Transverse colon (tissue), 4 donors: ENCODE measurements at regions not wholly inside any gene's neighbourhood (a gene's known extent, or its start where the extent isn't known, plus 50 kb on each side); places are given as distances from the start of the nearest gene placed in this dataset.
"Not testable (repeated sequence)": the region's sequence is repeated elsewhere in the genome, so short reads cannot be mapped to it uniquely, and the experiment has no call there.

Experiments
- DNase-seq: peaks from one replicate; pipeline ENCODE4 v3.0.0-alpha.2; 2019
- H3K27ac ChIP-seq, 4 donors: fragments of 200-600 bp; sonication (generic); 2 replicates each; pipeline ENCODE4 v1.5.1; 2016 to 2018; ENCODE audit warnings: inconsistent platforms in 4 of 4
- H3K27me3 ChIP-seq: fragments of 200-600 bp; sonication (generic); 2 replicates; pipeline ENCODE4 v1.5.1; 2017; ENCODE audit warnings: inconsistent platforms
- H3K36me3 ChIP-seq, 4 donors: fragments of 200-600 bp; sonication (generic); 2 replicates each; pipeline ENCODE4 v1.5.1; 2017 to 2019; ENCODE audit warnings: inconsistent platforms in 4 of 4
- H3K4me1 ChIP-seq, 4 donors: fragments of 200-600 bp; sonication (generic); 2 replicates each; pipeline ENCODE4 v1.5.1; 2017 to 2020; ENCODE audit warnings: inconsistent platforms in 4 of 4
- H3K4me3 ChIP-seq, 4 donors: fragments of 200-600 bp; sonication (generic); 1 replicate in 1 of 4; 2 replicates in 3 of 4; pipeline versions ENCODE4 v1.5.1 to v1.6.1; 2017 to 2019; ENCODE audit warnings: inconsistent platforms in 4 of 4
- H3K9me3 ChIP-seq, 2 donors: fragments of 200-600 bp; sonication (generic); 2 replicates each; pipeline ENCODE4 v1.5.1; 2017 to 2019; ENCODE audit warnings: inconsistent platforms in 2 of 2
- CTCF ChIP-seq, 5 experiments: fragments of 200-600 bp in 3 of 5; fragments of 450-650 bp in 2 of 5; sonication (generic) in 3 of 5; IDR thresholded peaks; 1 replicate in 2 of 5; 2 replicates in 3 of 5; pipeline ENCODE4 v1.5.1; 2016 to 2017; ENCODE audit warnings: antibody characterized with exemption in 5 of 5, inconsistent platforms in 3 of 5, mild to moderate bottlenecking in 2 of 5, moderate library complexity in 1 of 5
- EP300 ChIP-seq: sonication (generic); formaldehyde crosslinking; IDR thresholded peaks from one replicate; pipeline ENCODE4 v1.6.1; 2017; ENCODE audit warnings: antibody characterized with exemption, low read depth
- POLR2A ChIP-seq: fragments of 450-650 bp; IDR thresholded peaks from one replicate; pipeline ENCODE4 v1.6.1; 2016; ENCODE audit warnings: antibody characterized with exemption, mild to moderate bottlenecking, moderate library complexity
- POLR2AphosphoS5 ChIP-seq, 3 donors: sonication (generic); formaldehyde crosslinking; IDR thresholded peaks; one replicate each; pipeline ENCODE4 v1.6.1; 2016; ENCODE audit warnings: antibody characterized with exemption in 3 of 3
- WGBS, 2 donors: methylation state at CpG; one replicate each; pipeline ENCODE4 v1.1.5; 2018; ENCODE audit warnings: low coverage in 1 of 2; 5-methylcytosine and 5-hydroxymethylcytosine counted together
- in situ Hi-C, 4 donors: fragments of 200-750 bp; cut with MboI; loops; one replicate each; pipeline versions ENCODE4 v1.15.0 to v1.15.1; 2017; ENCODE audit warnings: low sequenced_read_pairs in 3 of 4, low pct_ligation_motif_present in 1 of 4, low pct_unique_long_range_greater_than_20kb in 1 of 4
- intact Hi-C: fragments of 100-400 bp; cut with DNase I; formaldehyde crosslinking; loops from one replicate; pipeline ENCODE4 v1.15.1; 2023; ENCODE audit warnings: low total_unique reads

GRCh38 chrX:73963682-73964081 lies 111.2 kb upstream of the XIST start:
- H3K4me3 ChIP-seq: no peak overlapping the region
- H3K27ac ChIP-seq: no peak overlapping the region
- no peaks in the 10 kb centered on the region for H3K36me3 ChIP-seq
- H3K9me3 ChIP-seq: no peaks in the 10 kb centered on the region
- TF ChIP-seq CTCF (IDR thresholded peaks at IDR 0.05) (no peak), POLR2A (no peak), POLR2AphosphoS5 (IDR thresholded peaks at IDR 0.05) (no peak), EP300 (no peak)
- intact Hi-C loops (no loop called here), in situ Hi-C loops (no loop called here)
- H3K4me1 ChIP-seq: peaks cover 0 to 6% (median 0%) of the 10 kb centered on the region in 4 donors
- DNase-seq: no peak
- no peaks in the 10 kb centered on the region for H3K27me3 ChIP-seq
- WGBS, 2 donors: 90% methylated on average over 9 of the region's 9 CpGs; no CpG with 5 or more reads in 1 of the 2 donors

GRCh38 chrX:73962948-73963347 lies 110.4 kb upstream of the XIST start:
- in situ Hi-C loops: no loop called here

GRCh38 chrX:73961867-73962266 lies 109.4 kb upstream of the XIST start:
- H3K27ac ChIP-seq, H3K4me3 ChIP-seq, intact Hi-C loops, in situ Hi-C loops, H3K4me1 ChIP-seq, H3K9me3 ChIP-seq, H3K36me3 ChIP-seq, H3K27me3 ChIP-seq, DNase-seq: not testable (repeated sequence)
- 90 to 93% methylated on average over 2 to 6 of the region's 6 CpGs for WGBS, 2 donors

More at GRCh38 chrX:73962948-73963347, 110.4 kb upstream of the XIST start:
- H3K4me1 ChIP-seq: peaks cover 0 to 6% (median 0%) of the 10 kb centered on the region in 4 donors
- DNase-seq: no peak
- intact Hi-C loops: no loop called here
- TF ChIP-seq POLR2A (no peak), CTCF (IDR thresholded peaks at IDR 0.05) (no peak), POLR2AphosphoS5 (IDR thresholded peaks at IDR 0.05) (no peak), EP300 (no peak)
- no peaks in the 10 kb centered on the region for H3K27me3 ChIP-seq
- H3K27ac ChIP-seq: no peak overlapping the region
- 95 to 100% methylated on average over 1 to 8 of the region's 8 CpGs for WGBS, 2 donors
- H3K9me3 ChIP-seq: no peaks in the 10 kb centered on the region
- no peaks in the 10 kb centered on the region for H3K36me3 ChIP-seq
- H3K4me3 ChIP-seq: no peak overlapping the region

GRCh38 chrX:73944563-73944908 lies 92.0 kb upstream of the XIST start:
- Histone ChIP-seq H3K4me3 (peak overlapping the region; percentile 69 to 75 (median 71)), H3K4me1 (peaks cover 0 to 6% (median 3%) of the 10 kb centered on the region in 4 donors), H3K27me3 (no peaks in the 10 kb centered on the region), H3K27ac (peak overlapping the region; percentile 80 to 86 (median 85)), H3K36me3 (no peaks in the 10 kb centered on the region), H3K9me3 (no peaks in the 10 kb centered on the region)
- TF ChIP-seq POLR2A (no peak), CTCF (IDR thresholded peaks at IDR 0.05) (no peak), POLR2AphosphoS5 (IDR thresholded peaks at IDR 0.05) (no peak), EP300 (no peak)
- in situ Hi-C loops: no loop called here
- intact Hi-C loops: no loop called here
- DNase-seq: no peak
- 0 to 1% methylated on average over 3 to 8 of the region's 8 CpGs for WGBS, 2 donors
